Stomach (tissue), 4 donors: ENCODE measurements at regions not wholly inside any gene's neighbourhood (a gene's known extent, or its start where the extent isn't known, plus 50 kb on each side); places are given as distances from the start of the nearest gene placed in this dataset.

ENCODE experiments used
- EP300 ChIP-seq: sonication (generic); formaldehyde crosslinking; IDR thresholded peaks from one replicate; pipeline ENCODE4 v1.6.1; 2017; ENCODE audit warnings: antibody characterized with exemption
- POLR2A ChIP-seq, 4 donors: fragments of 450-650 bp; IDR thresholded peaks; one replicate each; pipeline ENCODE4 v1.6.1; 2016; ENCODE audit warnings: antibody characterized with exemption in 4 of 4, control low read depth in 2 of 4, mild to moderate bottlenecking in 1 of 4, moderate library complexity in 1 of 4
- TF ChIP-seq, protein P1 (sequence below), 7 experiments: fragments of 450-650 bp in 4 of 7; fragments of 200-600 bp in 3 of 7; sonication (generic) in 3 of 7; IDR thresholded peaks; one replicate each; pipeline ENCODE4 v1.5.1; 2016 to 2019; ENCODE audit warnings: antibody characterized with exemption in 7 of 7, control low read depth in 2 of 7, mild to moderate bottlenecking in 1 of 7

DNA sequence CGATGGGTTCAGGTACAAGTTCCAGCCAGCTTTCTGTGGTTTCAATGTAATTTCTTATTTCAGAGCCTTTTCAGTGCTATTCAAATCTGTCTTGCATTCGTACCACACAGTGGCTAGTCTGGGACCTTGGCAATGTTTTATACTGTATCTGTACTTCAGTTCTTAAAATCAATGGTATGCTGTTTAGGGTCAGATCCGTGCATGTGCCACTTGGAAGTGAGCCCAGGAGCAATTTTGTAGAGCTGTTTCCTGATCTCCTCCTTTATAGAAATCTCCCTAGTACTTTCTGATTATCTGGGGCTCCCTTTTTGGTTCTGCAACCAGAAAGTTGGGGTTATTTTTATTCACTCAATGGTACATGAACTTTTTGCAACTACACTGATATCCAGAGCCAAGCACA lies 59.5 kb upstream of the NDUFB4 start:
- TF ChIP-seq, protein P1, sequence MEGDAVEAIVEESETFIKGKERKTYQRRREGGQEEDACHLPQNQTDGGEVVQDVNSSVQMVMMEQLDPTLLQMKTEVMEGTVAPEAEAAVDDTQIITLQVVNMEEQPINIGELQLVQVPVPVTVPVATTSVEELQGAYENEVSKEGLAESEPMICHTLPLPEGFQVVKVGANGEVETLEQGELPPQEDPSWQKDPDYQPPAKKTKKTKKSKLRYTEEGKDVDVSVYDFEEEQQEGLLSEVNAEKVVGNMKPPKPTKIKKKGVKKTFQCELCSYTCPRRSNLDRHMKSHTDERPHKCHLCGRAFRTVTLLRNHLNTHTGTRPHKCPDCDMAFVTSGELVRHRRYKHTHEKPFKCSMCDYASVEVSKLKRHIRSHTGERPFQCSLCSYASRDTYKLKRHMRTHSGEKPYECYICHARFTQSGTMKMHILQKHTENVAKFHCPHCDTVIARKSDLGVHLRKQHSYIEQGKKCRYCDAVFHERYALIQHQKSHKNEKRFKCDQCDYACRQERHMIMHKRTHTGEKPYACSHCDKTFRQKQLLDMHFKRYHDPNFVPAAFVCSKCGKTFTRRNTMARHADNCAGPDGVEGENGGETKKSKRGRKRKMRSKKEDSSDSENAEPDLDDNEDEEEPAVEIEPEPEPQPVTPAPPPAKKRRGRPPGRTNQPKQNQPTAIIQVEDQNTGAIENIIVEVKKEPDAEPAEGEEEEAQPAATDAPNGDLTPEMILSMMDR (IDR thresholded peaks at IDR 0.05), result no peak
- no peak for TF ChIP-seq EP300
- TF ChIP-seq POLR2A (IDR thresholded peaks at IDR 0.05), result no peak
